Non-pigmented ciliary epithelial cell (primary cell): ENCODE measurements at regions not wholly inside any gene's neighbourhood (a gene's known extent, or its start where the extent isn't known, plus 50 kb on each side); places are given as distances from the start of the nearest gene placed in this dataset.

Source experiments
- DNase-seq: peaks from one replicate; pipeline ENCODE4 v3.0.0-alpha.2; 2010; ENCODE audit warnings: low read depth

GRCh38 chr2:18829976-18830375, 240.6 kb upstream of the NT5C1B start:
- no peak for DNase-seq

GRCh38 chr2:18829251-18829902, 240.0 kb upstream of the NT5C1B start:
- peak; percentile 55 for DNase-seq

- no peak for DNase-seq
Measured at GRCh38 chr2:18828296-18828695, 238.9 kb upstream of the NT5C1B start.

DNA sequence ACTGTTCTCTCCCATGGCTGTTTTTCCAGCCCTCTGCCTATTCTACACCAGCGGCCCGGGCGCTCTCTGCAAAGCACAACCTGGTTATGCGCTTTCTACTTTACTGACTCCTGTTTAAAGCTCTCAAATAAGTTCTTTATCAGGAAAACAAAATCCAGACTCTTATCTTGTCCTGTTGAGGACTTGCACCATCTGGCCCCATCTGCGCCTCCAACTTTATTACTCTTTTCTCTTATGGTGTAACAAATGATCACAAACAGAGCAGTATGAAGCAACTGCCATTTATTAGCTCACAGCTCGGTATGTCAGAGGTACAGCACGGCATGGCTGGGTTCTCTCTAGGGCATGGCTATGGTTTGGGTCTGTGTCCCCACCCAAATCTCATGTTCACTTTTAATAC, 236.5 kb upstream of the NT5C1B start:
- no peak for DNase-seq

- no peak for DNase-seq
Measured at GRCh38 chr2:18824915-18825314, 235.5 kb upstream of the NT5C1B start.

- DNase-seq: no peak
Measured at GRCh38 chr2:18824325-18824790, 235.0 kb upstream of the NT5C1B start.

DNA sequence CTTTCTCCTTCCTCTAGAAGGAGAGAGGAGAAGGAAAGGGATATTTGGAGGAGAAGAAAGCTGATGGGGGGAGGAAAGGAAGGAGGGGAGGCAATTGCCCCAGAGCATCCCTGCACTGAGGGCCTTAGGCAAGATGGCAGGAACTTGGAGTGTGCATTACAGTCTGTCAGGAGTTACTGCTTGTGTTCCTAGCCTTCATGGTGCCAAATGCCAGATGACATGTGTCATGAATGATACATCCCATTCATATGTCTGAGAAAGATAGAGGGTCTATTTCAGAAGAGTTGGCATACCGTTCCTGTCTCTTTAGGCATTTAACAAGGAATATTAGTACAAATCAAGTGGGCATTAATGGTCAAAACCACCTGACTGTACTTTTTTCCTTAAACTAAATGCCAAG, 232.1 kb upstream of the NT5C1B start:
- DNase-seq: no peak

- DNase-seq: no peak
Measured at GRCh38 chr2:18820966-18821365, 231.6 kb upstream of the NT5C1B start.

DNA sequence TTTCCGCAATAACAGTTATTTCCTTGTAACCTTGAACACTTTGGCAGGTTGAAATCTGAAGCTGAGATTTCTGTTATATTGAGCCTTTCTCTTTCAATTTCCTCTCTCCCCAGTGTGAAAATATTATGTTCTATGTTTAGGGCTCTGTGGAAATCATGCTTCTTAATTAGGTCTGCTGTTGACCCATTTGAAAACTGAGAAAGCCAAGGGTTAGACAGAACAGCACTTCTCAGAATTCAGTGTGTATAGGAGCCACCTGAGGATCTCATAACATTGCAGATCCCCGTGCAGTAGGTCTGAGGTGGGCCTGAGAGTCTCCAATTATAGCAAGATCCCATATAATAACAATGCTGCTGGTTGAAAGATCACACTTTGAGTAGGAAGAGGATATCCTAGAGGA, 230.2 kb upstream of the NT5C1B start:
- DNase-seq: no peak

DNA sequence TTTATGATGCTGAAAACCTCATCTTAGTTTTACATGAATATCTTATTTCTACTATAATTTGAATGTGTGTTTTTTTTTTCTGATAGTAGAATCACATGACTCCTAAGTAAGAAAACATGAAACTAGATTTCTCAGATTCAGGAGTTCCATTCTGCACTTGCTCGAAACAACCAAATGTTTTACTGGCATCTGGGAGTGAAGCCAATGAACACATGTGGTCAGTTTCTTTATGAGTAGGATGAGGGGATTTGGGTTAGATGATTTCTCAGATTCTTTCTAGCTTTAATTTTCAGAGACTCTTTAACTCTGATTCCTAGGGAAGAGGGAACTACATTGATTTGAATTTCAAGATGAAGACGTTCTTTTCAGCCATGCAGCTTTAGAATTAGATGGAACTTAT, 225.0 kb upstream of the NT5C1B start:
- DNase-seq: peak; percentile 66

- DNase-seq: no peak
Measured at GRCh38 chr2:18804536-18804935, 215.2 kb upstream of the NT5C1B start.

DNA sequence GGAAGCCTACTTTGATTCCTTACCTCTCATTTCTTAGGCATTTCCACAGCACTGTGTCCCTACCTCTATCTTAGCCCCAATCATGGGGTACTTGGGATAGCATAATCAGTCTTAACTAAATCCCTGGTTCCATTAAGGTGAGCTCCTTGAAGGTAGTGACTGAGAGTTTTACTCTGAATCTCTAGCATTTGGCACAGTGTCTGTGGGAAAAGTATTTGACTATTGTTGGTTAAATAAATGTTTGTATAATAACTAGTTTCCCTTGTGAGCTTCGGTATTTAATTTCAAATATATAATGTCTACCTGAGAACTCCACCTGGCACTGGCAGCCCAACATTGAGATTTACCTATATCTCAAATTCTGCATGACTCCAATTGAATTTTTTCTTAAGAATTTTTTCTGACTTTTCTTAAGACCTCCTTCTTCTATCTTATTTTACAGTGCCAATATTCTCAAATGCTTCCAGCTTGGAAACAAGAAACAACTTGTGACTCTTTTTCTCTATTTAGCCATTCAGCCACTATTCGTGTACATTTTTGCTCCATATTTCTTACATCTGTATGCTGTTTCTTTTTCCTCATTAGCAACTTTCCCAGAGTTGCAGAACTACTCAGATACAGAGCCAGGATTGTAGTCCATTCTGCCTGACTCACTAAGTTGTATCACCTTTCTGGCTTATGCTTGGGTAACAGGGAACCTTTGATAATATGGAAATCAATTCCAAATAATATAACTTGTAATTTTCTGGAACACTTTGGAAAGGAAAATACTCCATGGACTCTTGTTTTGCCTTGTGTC, 214.0 kb upstream of the NT5C1B start:
- DNase-seq: no peak

- no peak for DNase-seq
Measured at GRCh38 chr2:18800240-18800971, 211.0 kb upstream of the NT5C1B start.

GRCh38 chr2:18799397-18799796, 210.0 kb upstream of the NT5C1B start:
- no peak for DNase-seq

- no peak for DNase-seq
Measured at GRCh38 chr2:18797133-18797845, 207.9 kb upstream of the NT5C1B start.

- DNase-seq: no peak
Measured at GRCh38 chr2:18795906-18796305, 206.5 kb upstream of the NT5C1B start.

GRCh38 chr2:18792684-18793083, 203.3 kb upstream of the NT5C1B start:
- no peak for DNase-seq

DNA sequence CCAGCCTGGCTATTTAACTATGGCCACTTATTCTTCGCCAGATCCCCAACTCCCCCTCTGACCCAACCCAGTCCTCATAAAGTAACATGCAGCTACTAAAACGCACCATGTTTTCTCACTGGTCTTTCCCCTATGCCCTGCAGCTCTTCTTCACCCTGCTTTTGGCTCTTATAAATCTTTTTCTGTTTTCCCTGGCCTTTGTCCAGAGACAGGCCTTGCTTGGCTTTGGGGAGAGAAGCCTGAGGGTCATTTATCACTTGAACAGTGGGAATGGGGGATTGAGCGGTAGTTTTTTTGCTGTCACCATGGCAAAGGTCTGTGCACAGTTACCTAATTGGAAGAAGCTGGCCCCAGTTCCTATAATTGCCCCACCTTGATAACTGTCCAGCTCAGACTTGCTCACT, 202.9 kb upstream of the NT5C1B start:
- no peak for DNase-seq

DNA sequence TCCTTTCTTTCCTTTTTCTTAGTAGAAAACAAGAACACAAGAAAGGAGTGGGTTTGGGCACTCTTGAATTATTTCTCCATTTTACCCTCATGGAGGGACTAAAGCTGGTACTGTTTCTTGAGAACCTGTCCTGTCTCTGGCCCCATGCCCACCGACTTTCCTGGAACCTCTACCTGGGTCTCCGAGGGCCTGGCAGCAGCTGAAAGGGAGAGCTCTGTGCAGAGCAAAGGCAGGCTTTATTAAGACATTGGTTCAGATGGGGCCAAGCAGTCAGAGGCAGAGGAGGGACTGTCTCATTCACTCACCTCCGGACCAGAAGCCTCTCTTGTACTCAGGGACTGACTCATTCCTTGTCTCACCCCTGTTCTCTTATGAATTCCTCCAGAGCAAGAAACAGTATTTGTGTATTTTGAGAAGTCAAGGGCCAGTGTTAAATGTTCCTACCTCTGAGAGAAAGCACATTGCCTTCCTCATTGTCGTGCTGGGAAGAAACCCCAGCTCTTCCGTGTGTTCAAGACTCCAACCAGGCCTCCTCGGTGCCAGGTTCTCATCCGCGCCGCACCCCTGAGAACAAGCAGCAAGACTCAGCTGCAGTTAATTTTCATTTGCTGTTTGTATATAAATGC, 201.9 kb upstream of the NT5C1B start:
- DNase-seq: peak; percentile 40

DNA sequence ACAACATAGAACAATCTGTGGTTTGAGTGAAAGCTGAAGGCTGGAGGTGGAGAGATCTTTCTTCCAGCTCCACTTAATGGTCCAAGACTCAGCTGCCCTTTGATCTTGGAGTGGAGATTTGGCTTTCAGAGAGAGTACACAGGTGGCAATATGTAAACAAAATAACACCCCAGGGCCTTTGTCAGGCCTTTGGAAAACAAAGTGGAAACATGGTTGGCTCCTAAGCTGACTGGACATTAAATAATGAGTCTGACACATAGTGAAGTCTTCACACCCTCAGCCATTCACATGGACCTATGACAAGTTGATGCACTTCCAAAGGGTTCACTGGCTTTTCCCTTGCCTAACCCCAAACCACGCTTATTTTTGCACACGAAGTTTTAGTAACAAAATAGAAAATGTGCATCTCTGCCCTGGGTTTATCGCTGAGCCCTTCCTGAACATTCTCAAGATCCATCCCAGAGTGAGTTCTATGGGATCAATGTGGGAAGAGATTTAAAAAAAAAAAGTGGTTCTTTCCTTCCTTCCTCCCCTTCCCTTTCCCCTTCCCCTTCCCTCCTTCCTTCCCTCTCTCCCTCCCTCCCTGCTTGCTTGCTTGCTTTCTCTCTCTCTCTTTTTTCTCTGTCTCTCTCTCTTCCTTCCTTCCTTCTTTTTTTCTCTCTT, 201.3 kb upstream of the NT5C1B start:
- DNase-seq: no peak

- no peak for DNase-seq
Measured at GRCh38 chr2:18788592-18788991, 199.2 kb upstream of the NT5C1B start.
